ENCODE measurements at regions not wholly inside any gene's neighbourhood (a gene's known extent, or its start where the extent isn't known, plus 50 kb on each side); places are given as distances from the start of the nearest gene placed in this dataset.

DNA sequence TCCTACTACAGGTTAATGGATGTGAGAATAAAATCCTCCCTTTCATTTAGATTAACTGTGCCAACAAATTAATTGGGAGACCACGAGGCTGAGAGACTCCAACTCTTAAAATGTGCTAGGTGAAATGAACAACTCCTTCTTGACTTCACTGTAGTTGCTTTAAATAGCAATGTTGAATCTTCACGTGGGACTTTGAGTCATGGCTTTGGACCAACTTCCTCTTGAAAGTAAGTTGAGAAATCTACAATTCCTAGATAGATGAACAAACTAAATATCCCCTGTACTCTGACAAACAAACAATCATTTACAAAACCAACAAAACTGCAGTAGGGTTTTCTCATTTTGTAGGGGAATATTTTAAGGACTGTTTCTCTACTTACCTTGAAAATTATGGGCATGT, 291.9 kb upstream of the SPRED2 start:
- no peak overlapping the region for H3K4me2 ChIP-seq (ENCODE audit: low read depth, low read length, poor library complexity, severe bottlenecking)
- no peaks in the 10 kb centered on the region for H3K36me3 ChIP-seq (ENCODE audit: insufficient read depth, low read length)
- no peak overlapping the region for H3K9ac ChIP-seq (ENCODE audit: low read depth, low read length, poor library complexity, severe bottlenecking)
- no peak overlapping the region for H3K4me3 ChIP-seq (ENCODE audit: low read length, poor library complexity, severe bottlenecking)
- no peaks in the 10 kb centered on the region for H3K9me3 ChIP-seq (ENCODE audit: insufficient read depth, low read depth, low read length)
- no peak for TF ChIP-seq EZH2phosphoT487 (IDR thresholded peaks at IDR 0.05; ENCODE audit: borderline replicate concordance)
- TF ChIP-seq, protein P1, sequence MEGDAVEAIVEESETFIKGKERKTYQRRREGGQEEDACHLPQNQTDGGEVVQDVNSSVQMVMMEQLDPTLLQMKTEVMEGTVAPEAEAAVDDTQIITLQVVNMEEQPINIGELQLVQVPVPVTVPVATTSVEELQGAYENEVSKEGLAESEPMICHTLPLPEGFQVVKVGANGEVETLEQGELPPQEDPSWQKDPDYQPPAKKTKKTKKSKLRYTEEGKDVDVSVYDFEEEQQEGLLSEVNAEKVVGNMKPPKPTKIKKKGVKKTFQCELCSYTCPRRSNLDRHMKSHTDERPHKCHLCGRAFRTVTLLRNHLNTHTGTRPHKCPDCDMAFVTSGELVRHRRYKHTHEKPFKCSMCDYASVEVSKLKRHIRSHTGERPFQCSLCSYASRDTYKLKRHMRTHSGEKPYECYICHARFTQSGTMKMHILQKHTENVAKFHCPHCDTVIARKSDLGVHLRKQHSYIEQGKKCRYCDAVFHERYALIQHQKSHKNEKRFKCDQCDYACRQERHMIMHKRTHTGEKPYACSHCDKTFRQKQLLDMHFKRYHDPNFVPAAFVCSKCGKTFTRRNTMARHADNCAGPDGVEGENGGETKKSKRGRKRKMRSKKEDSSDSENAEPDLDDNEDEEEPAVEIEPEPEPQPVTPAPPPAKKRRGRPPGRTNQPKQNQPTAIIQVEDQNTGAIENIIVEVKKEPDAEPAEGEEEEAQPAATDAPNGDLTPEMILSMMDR (conservative IDR thresholded peaks at IDR 0.05; ENCODE audit: low read length) = no peak
- no peaks in the 10 kb centered on the region for H3F3A ChIP-seq (ENCODE audit: low read depth)
- no peaks in the 10 kb centered on the region for H3K9me2 ChIP-seq (replicated peaks; ENCODE audit: low read depth, low read length)
- no peak overlapping the region for H2AFZ ChIP-seq (ENCODE audit: low read length)
- H3K27me3 ChIP-seq (ENCODE audit: insufficient read depth, low read length, poor library complexity, severe bottlenecking) = no peaks in the 10 kb centered on the region
- no peaks in the 10 kb centered on the region for H3K79me2 ChIP-seq (ENCODE audit: insufficient read depth, low read length)
- H4K20me1 ChIP-seq (ENCODE audit: insufficient read depth, low read length, poor library complexity, severe bottlenecking) = no peaks in the 10 kb centered on the region
- H3K4me1 ChIP-seq (ENCODE audit: insufficient read depth, low read length, poor library complexity, severe bottlenecking) = no peaks in the 10 kb centered on the region

- Histone ChIP-seq H3K79me2 (ENCODE audit: insufficient read depth, low read length) (no peaks in the 10 kb centered on the region), H3K4me3 (ENCODE audit: low read length, poor library complexity, severe bottlenecking) (no peak overlapping the region), H3K9me2 (replicated peaks; ENCODE audit: low read depth, low read length) (no peaks in the 10 kb centered on the region), H3K4me2 (ENCODE audit: low read depth, low read length, poor library complexity, severe bottlenecking) (no peak overlapping the region), H4K20me1 (ENCODE audit: insufficient read depth, low read length, poor library complexity, severe bottlenecking) (no peaks in the 10 kb centered on the region), H3F3A (ENCODE audit: low read depth) (no peaks in the 10 kb centered on the region), H3K4me1 (ENCODE audit: insufficient read depth, low read length, poor library complexity, severe bottlenecking) (no peaks in the 10 kb centered on the region), H3K9me3 (ENCODE audit: insufficient read depth, low read depth, low read length) (no peaks in the 10 kb centered on the region), H3K27me3 (ENCODE audit: insufficient read depth, low read length, poor library complexity, severe bottlenecking) (no peaks in the 10 kb centered on the region), H2AFZ (ENCODE audit: low read length) (no peak overlapping the region), H3K36me3 (ENCODE audit: insufficient read depth, low read length) (no peaks in the 10 kb centered on the region), H3K9ac (ENCODE audit: low read depth, low read length, poor library complexity, severe bottlenecking) (no peak overlapping the region)
- no peak for TF ChIP-seq EZH2phosphoT487 (IDR thresholded peaks at IDR 0.05; ENCODE audit: borderline replicate concordance)
- TF ChIP-seq, protein P1 (conservative IDR thresholded peaks at IDR 0.05; ENCODE audit: low read length) = no peak
Measured at GRCh38 chr2:65722028-65722778, 289.8 kb upstream of the SPRED2 start.

- Histone ChIP-seq H3K27me3 (ENCODE audit: insufficient read depth, low read length, poor library complexity, severe bottlenecking) (no peaks in the 10 kb centered on the region), H2AFZ (ENCODE audit: low read length) (no peak overlapping the region), H3K9me3 (ENCODE audit: insufficient read depth, low read depth, low read length) (no peaks in the 10 kb centered on the region), H3K9ac (ENCODE audit: low read depth, low read length, poor library complexity, severe bottlenecking) (no peak overlapping the region), H4K20me1 (ENCODE audit: insufficient read depth, low read length, poor library complexity, severe bottlenecking) (no peaks in the 10 kb centered on the region), H3K36me3 (ENCODE audit: insufficient read depth, low read length) (no peaks in the 10 kb centered on the region), H3K79me2 (ENCODE audit: insufficient read depth, low read length) (no peaks in the 10 kb centered on the region), H3K4me2 (ENCODE audit: low read depth, low read length, poor library complexity, severe bottlenecking) (no peak overlapping the region), H3K4me1 (ENCODE audit: insufficient read depth, low read length, poor library complexity, severe bottlenecking) (no peaks in the 10 kb centered on the region), H3K4me3 (ENCODE audit: low read length, poor library complexity, severe bottlenecking) (no peak overlapping the region), H3K9me2 (replicated peaks; ENCODE audit: low read depth, low read length) (no peaks in the 10 kb centered on the region), H3F3A (ENCODE audit: low read depth) (no peaks in the 10 kb centered on the region)
- TF ChIP-seq, protein P1 (conservative IDR thresholded peaks at IDR 0.05; ENCODE audit: low read length) = no peak
- TF ChIP-seq EZH2phosphoT487 (IDR thresholded peaks at IDR 0.05; ENCODE audit: borderline replicate concordance) = no peak
Measured at GRCh38 chr2:65716698-65717097, 284.3 kb upstream of the SPRED2 start.

Measured in Loucy (cell line).